PC-9 (cell line): ENCODE measurements at regions not wholly inside any gene's neighbourhood (a gene's known extent, or its start where the extent isn't known, plus 50 kb on each side); places are given as distances from the start of the nearest gene placed in this dataset.
A peak's percentile ranks its signal among the peaks of the same experiment; 100 is the strongest.

Experiments used
- BruUV-seq: library from RNA; stranded (reverse); fragments of 400-500 nt; replicated peaks from 2 replicates; lab custom pipeline; 2021; lab: Mats Ljungman, UMichigan
- CTCF ChIA-PET: fragments of 300-600 bp; sonication (Branson Sonifier 250); formaldehyde crosslinking; loops from one replicate; lab custom pipeline; 2022; ENCODE audit warnings: antibody characterized with exemption; lab: Charles Lee
- POLR2A ChIA-PET: fragments of 300-600 bp; sonication (Branson Sonifier 250); formaldehyde crosslinking; loops from one replicate; lab custom pipeline; 2022; ENCODE audit warnings: antibody characterized with exemption; ENCODE audit not compliant: unreplicated experiment; lab: Charles Lee
- DNase-seq, 2 experiments: peaks; one replicate each; pipeline versions ENCODE4 v3.0.0 to v3.0.0-alpha.2; 2015 to 2022; ENCODE audit warnings: mixed read lengths in 1 of 2
- H2AFZ ChIP-seq: fragments of 200-600 bp; sonication (generic); 2 replicates; pipeline ENCODE4 v1.8.1; 2017; ENCODE audit warnings: antibody characterized with exemption
- H3F3A ChIP-seq: fragments of 200-600 bp; sonication (generic); 2 replicates; pipeline ENCODE4 v1.8.1; 2017; ENCODE audit warnings: antibody characterized with exemption, mild to moderate bottlenecking, low read depth; ENCODE audit not compliant: insufficient read depth
- H3K27ac ChIP-seq: fragments of 200-600 bp; sonication (generic); 2 replicates; pipeline ENCODE4 v1.6.1; 2016; ENCODE audit warnings: mixed run types
- H3K27me3 ChIP-seq: fragments of 200-600 bp; sonication (generic); 2 replicates; pipeline ENCODE4 v1.6.1; 2016; ENCODE audit warnings: low read depth, mixed run types; ENCODE audit not compliant: insufficient read depth
- H3K36me3 ChIP-seq: fragments of 200-600 bp; sonication (generic); 2 replicates; pipeline ENCODE4 v1.6.1; 2016; ENCODE audit warnings: low read depth, mixed run types
- H3K4me1 ChIP-seq: fragments of 200-600 bp; sonication (generic); replicated peaks from 2 replicates; pipeline ENCODE4 v1.6.1; 2016; ENCODE audit warnings: mixed run types; ENCODE audit not compliant: insufficient read depth
- H3K4me2 ChIP-seq: fragments of 200-600 bp; sonication (generic); 2 replicates; pipeline ENCODE4 v1.6.1; 2017; ENCODE audit warnings: mixed run types
- H3K4me3 ChIP-seq: fragments of 200-600 bp; sonication (generic); 2 replicates; pipeline ENCODE4 v1.6.1; 2016; ENCODE audit warnings: mixed run types
- H3K79me2 ChIP-seq: fragments of 200-600 bp; sonication (generic); 2 replicates; pipeline ENCODE4 v1.6.1; 2017; ENCODE audit warnings: low read depth, mixed run types
- H3K9me2 ChIP-seq: fragments of 200-600 bp; sonication (generic); 2 replicates; pipeline ENCODE4 v1.8.1; 2017; ENCODE audit warnings: mild to moderate bottlenecking; ENCODE audit not compliant: insufficient read depth
- H3K9me3 ChIP-seq: fragments of 200-600 bp; sonication (generic); 2 replicates; pipeline ENCODE4 v1.8.1; 2016; ENCODE audit warnings: low read depth; ENCODE audit not compliant: insufficient read depth
- H4K20me1 ChIP-seq: fragments of 200-600 bp; sonication (generic); 2 replicates; pipeline ENCODE4 v1.8.1; 2017; ENCODE audit not compliant: insufficient read depth
- CTCF ChIP-seq: fragments of 200-600 bp; sonication (generic); conservative IDR thresholded peaks from 2 replicates; pipeline ENCODE4 v1.6.1; 2017; ENCODE audit warnings: mixed run types, antibody characterized with exemption, mild to moderate bottlenecking, moderate library complexity
- EZH2 ChIP-seq: fragments of 200-600 bp; sonication (generic); IDR thresholded peaks from 2 replicates; pipeline ENCODE4 v1.8.0; 2017; ENCODE audit warnings: antibody characterized with exemption, low read depth
- intact Hi-C: fragments of 100-400 bp; cut with micrococcal nuclease; formaldehyde crosslinking; loops from one replicate; pipeline ENCODE4 v1.10.0; 2022; ENCODE audit not compliant: unreplicated experiment

- no peaks in the 10 kb centered on the region for H3K9me2 ChIP-seq
- H3F3A ChIP-seq: no peaks in the 10 kb centered on the region
- TF ChIP-seq CTCF: no peak
- TF ChIP-seq EZH2: no peak
- H3K4me3 ChIP-seq: no peak overlapping the region
- ChIA-PET POLR2A (no interaction called here), CTCF (no interaction called here)
- no peaks in the 10 kb centered on the region for H3K4me1 ChIP-seq
- intact Hi-C loops: no loop called here
- no peak overlapping the region for H2AFZ ChIP-seq
- H3K79me2 ChIP-seq: no peaks in the 10 kb centered on the region
- no peaks in the 10 kb centered on the region for H4K20me1 ChIP-seq
- no peaks in the 10 kb centered on the region for H3K27me3 ChIP-seq
- H3K9me3 ChIP-seq: no peaks in the 10 kb centered on the region
- H3K36me3 ChIP-seq: no peaks in the 10 kb centered on the region
- H3K27ac ChIP-seq: no peak overlapping the region
- H3K4me2 ChIP-seq: no peak overlapping the region
- no peak for DNase-seq
- BruUV-seq: no TSS peak
Measured at GRCh38 chr6:148602136-148602535, 144.7 kb upstream of the UST start.

- no peak overlapping the region for H2AFZ ChIP-seq
- H3K36me3 ChIP-seq: no peaks in the 10 kb centered on the region
- H3K79me2 ChIP-seq: no peaks in the 10 kb centered on the region
- intact Hi-C loops: no loop called here
- TF ChIP-seq EZH2 (no peak), CTCF (peak; percentile 55)
- no peak for DNase-seq
- H4K20me1 ChIP-seq: no peaks in the 10 kb centered on the region
- H3K9me3 ChIP-seq: no peaks in the 10 kb centered on the region
- ChIA-PET POLR2A (no interaction called here), CTCF (no interaction called here)
- H3K27ac ChIP-seq: no peak overlapping the region
- H3K4me2 ChIP-seq: no peak overlapping the region
- no peaks in the 10 kb centered on the region for H3F3A ChIP-seq
- no peaks in the 10 kb centered on the region for H3K9me2 ChIP-seq
- H3K4me3 ChIP-seq: no peak overlapping the region
- H3K4me1 ChIP-seq: no peaks in the 10 kb centered on the region
- H3K27me3 ChIP-seq: peaks cover 4% of the 10 kb centered on the region; the same call in 1 of the 2 replicates
- no TSS peak for BruUV-seq
Measured at GRCh38 chr6:148608199-148608951, 138.5 kb upstream of the UST start.

- Histone ChIP-seq H3K4me2 (no peak overlapping the region), H2AFZ (no peak overlapping the region), H3K4me1 (no peaks in the 10 kb centered on the region), H4K20me1 (no peaks in the 10 kb centered on the region), H3K27ac (no peak overlapping the region), H3K36me3 (no peaks in the 10 kb centered on the region), H3K9me3 (no peaks in the 10 kb centered on the region), H3K79me2 (no peaks in the 10 kb centered on the region), H3K4me3 (no peak overlapping the region), H3F3A (no peaks in the 10 kb centered on the region), H3K9me2 (no peaks in the 10 kb centered on the region), H3K27me3 (peaks cover 6% of the 10 kb centered on the region; the same call in 1 of the 2 replicates)
- ChIA-PET CTCF (no interaction called here), POLR2A (no interaction called here)
- intact Hi-C loops: no loop called here
- no TSS peak for BruUV-seq
- no peak for DNase-seq
- TF ChIP-seq CTCF: no peak
- no peak for TF ChIP-seq EZH2
Measured at GRCh38 chr6:148611213-148611612, 135.6 kb upstream of the UST start.
